Myocyte (in vitro differentiated cells): ENCODE measurements at regions not wholly inside any gene's neighbourhood (a gene's known extent, or its start where the extent isn't known, plus 50 kb on each side); places are given as distances from the start of the nearest gene placed in this dataset.

Experiments
- DNase-seq: peaks from one replicate; pipeline ENCODE4 v3.0.0-alpha.2; 2012; ENCODE audit warnings: low read depth

GRCh38 chr18:77977331-77977730 is 727.7 kb downstream of the GALR1 start:
- DNase-seq, result no peak

GRCh38 chr18:77980275-77980674 is 730.6 kb downstream of the GALR1 start:
- no peak for DNase-seq

GRCh38 chr18:77981874-77982273 is 732.2 kb downstream of the GALR1 start:
- no peak for DNase-seq

- DNase-seq, result no peak
Measured at GRCh38 chr18:77983270-77983669, 733.6 kb downstream of the GALR1 start.

GRCh38 chr18:77984178-77984577 is 734.5 kb downstream of the GALR1 start:
- DNase-seq, result no peak

GRCh38 chr18:77984833-77985232 is 735.2 kb downstream of the GALR1 start:
- no peak for DNase-seq

GRCh38 chr18:77985526-77986281 is 736.1 kb downstream of the GALR1 start:
- DNase-seq, result no peak

GRCh38 chr18:77990131-77990530 is 740.5 kb downstream of the GALR1 start:
- DNase-seq, result no peak

GRCh38 chr18:77990901-77991300 is 741.3 kb downstream of the GALR1 start:
- no peak for DNase-seq

GRCh38 chr18:77992057-77992456 is 742.4 kb downstream of the GALR1 start:
- no peak for DNase-seq

- DNase-seq, result no peak
Measured at GRCh38 chr18:77993188-77993981, 743.7 kb downstream of the GALR1 start.

- no peak for DNase-seq
Measured at GRCh38 chr18:77995593-77995992, 745.9 kb downstream of the GALR1 start.

- DNase-seq, result no peak
Measured at GRCh38 chr18:77996737-77997136, 747.1 kb downstream of the GALR1 start.

GRCh38 chr18:78001811-78002210 is 752.2 kb downstream of the GALR1 start:
- DNase-seq, result no peak

GRCh38 chr18:78006006-78006773 is 756.5 kb downstream of the GALR1 start:
- DNase-seq, result no peak

GRCh38 chr18:78006774-78007260 is 757.2 kb downstream of the GALR1 start:
- no peak for DNase-seq

- no peak for DNase-seq
Measured at GRCh38 chr18:78010363-78010762, 760.7 kb downstream of the GALR1 start.

GRCh38 chr18:78017869-78018268 is 768.2 kb downstream of the GALR1 start:
- no peak for DNase-seq

GRCh38 chr18:78021196-78021595 is 771.5 kb downstream of the GALR1 start:
- DNase-seq, result no peak

GRCh38 chr18:78031589-78031988 is 781.9 kb downstream of the GALR1 start:
- DNase-seq, result no peak

- DNase-seq, result no peak
Measured at GRCh38 chr18:78031991-78032390, 782.3 kb downstream of the GALR1 start.

- DNase-seq, result no peak
Measured at GRCh38 chr18:78032574-78032973, 782.9 kb downstream of the GALR1 start.
